Middle frontal gyrus (tissue), 1 donor: ENCODE measurements at regions not wholly inside any gene's neighbourhood (a gene's known extent, or its start where the extent isn't known, plus 50 kb on each side); places are given as distances from the start of the nearest gene placed in this dataset.
"Not testable (repeated sequence)": the region's sequence is repeated elsewhere in the genome, so short reads cannot be mapped to it uniquely, and the experiment has no call there.

Source experiments
- DNase-seq: peaks from one replicate; pipeline ENCODE4 v3.0.0-alpha.2; 2015; ENCODE audit warnings: low spot score; ENCODE audit errors: extremely low spot score

DNA sequence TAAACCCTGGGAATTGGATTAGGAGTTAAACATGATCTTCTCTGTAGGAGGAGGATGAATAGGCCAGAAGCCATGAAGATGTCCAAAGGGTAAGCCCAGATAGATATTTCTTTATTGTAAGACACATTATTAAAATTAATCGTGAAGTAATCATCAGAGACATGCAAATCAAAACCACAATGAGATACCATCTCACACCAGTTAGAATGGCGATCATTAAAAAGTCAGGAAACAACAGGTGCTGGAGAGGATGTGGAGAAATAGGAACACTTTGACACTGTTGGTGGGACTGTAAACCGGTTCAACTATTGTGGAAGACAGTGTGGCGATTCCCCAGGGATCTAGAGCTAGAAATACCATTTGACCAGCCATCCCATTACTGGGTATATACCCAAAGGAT lies 741.2 kb upstream of the ZNF608 start:
- DNase-seq: not testable (repeated sequence)

DNA sequence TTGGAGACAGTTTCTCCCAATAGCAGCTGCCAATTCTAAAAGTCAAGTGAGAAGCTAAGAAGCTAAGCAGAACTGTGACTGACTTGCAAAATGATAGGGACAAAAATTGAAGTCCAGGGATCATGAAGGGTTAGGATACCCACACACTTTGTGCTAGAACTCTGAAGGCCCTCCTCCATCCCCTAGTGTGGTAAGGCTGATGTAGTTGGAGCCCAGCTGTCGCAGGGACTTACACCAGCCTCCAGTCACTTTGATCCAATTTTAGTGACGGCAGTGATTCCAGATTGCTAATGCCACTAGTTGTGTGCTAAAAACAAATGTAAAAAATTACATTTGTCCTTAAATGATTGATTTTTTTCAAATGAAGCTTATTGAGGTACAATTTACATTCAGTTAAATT lies 742.7 kb upstream of the ZNF608 start:
- DNase-seq: no peak

- no peak for DNase-seq
These were observed 745.6 kb upstream of the ZNF608 start for GRCh38 chr5:125491986-125492492.

GRCh38 chr5:125492977-125493376 lies 746.5 kb upstream of the ZNF608 start:
- DNase-seq: no peak

DNA sequence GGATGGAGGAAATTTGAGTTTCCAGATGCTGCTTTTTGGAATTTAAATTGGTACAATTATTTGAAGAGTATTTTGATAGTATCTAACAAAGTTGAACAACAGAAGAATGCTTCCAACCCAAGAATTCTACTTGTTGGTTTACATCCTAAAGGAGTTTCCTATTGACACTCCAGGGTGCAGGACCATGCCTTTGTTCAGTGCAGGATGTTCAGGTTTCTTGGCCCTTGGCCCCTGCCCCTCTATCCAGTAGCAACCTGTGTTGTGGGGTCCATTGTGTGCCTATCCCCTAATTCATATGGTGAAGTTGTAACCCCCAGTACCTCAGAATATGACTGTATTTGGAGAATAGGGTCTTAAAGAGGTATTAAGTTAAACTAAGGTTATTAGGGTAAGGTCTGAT lies 750.0 kb upstream of the ZNF608 start:
- no peak for DNase-seq

GRCh38 chr5:125497651-125498050 lies 751.2 kb upstream of the ZNF608 start:
- no peak for DNase-seq

GRCh38 chr5:125499636-125500332 lies 753.3 kb upstream of the ZNF608 start:
- DNase-seq: peak; percentile 38

GRCh38 chr5:125501396-125501795 lies 755.0 kb upstream of the ZNF608 start:
- DNase-seq: no peak

- no peak for DNase-seq
These were observed 757.5 kb upstream of the ZNF608 start for GRCh38 chr5:125503946-125504345.

DNA sequence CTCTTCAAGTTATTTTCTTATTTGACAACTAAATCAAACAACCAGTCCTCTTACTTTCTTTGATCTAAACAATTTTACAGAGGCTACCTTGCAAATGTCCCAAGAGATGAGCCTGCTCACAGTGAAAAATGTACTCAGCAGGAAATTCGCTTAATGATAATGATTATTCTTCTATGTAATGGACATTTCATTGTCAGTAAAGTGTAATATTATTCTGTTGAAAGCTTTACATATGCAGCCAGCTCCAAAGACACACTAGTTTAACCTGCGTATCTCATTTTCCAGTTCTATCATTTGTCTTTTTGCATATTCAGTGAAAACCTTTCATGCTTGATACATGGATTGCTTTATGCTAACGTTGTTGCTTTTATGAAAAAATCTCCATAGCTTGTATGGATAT lies 758.7 kb upstream of the ZNF608 start:
- DNase-seq: no peak

- no peak for DNase-seq
These were observed 759.7 kb upstream of the ZNF608 start for GRCh38 chr5:125506124-125506523.

DNA sequence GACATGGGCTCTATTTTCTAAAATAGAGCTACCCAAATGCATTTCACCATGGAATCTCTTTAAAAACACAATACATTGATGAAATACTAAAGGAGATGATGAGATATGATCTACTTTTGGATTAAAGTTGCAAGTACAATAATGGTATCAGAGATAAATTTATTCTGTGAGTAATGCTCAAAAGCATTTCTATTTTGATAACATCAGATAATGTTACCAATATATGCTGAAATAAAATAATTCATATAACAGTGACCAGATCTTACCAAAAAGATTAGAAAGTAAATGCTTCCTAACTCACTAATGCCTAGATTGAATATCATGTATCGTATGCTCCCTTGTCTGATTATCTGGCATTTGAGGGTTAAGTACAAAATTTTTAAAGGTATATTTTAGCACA lies 761.8 kb upstream of the ZNF608 start:
- DNase-seq: no peak

GRCh38 chr5:125510651-125511050 lies 764.2 kb upstream of the ZNF608 start:
- DNase-seq: no peak

DNA sequence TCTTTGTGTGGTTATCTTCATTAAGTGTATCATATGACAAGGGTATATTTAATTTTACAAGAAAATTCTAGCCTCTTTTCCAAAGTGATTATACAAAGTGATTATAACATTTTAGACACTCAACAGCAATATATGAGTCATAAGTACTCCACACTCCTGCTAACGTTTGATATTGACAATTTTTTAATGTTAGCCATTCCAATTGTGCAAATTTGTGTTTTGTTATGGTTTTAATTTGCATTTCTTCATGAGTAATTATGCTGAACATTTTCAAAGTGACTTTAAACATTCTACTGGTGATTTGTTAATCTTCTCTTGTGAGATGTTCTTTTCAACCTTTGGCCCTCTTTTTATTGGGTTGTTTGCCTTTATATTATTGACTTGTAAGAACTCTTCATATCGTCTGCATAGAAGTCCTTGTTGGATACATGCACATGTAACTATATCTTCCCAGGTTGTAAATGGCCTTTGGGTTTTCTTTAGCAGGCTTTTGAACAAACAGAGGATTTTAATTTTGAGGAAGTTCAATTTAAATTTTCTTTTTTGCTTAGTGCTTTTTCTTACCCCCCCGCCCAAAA lies 771.6 kb upstream of the ZNF608 start:
- no peak for DNase-seq

- no peak for DNase-seq
These were observed 774.9 kb upstream of the ZNF608 start for GRCh38 chr5:125521289-125521688.

GRCh38 chr5:125525356-125525755 lies 778.9 kb upstream of the ZNF608 start:
- DNase-seq: no peak

DNA sequence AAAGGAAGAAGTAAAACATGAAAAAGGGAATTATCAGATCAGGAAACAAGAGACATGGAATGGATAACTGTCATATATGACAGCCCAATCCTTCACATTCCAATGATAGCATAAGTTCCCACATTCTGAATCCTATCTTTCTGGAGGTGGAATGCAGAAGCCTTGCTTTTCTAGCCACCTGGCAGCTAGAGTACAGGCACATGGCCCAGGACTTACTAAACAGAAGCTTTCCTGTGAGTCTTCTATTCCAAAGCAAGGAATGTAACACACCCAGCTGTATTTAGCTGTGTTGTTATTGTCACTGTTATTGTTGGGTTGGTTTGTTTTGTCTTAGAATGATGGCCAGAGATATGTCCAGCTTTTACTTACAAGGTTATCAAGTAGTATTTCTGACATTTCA lies 780.5 kb upstream of the ZNF608 start:
- DNase-seq: no peak

DNA sequence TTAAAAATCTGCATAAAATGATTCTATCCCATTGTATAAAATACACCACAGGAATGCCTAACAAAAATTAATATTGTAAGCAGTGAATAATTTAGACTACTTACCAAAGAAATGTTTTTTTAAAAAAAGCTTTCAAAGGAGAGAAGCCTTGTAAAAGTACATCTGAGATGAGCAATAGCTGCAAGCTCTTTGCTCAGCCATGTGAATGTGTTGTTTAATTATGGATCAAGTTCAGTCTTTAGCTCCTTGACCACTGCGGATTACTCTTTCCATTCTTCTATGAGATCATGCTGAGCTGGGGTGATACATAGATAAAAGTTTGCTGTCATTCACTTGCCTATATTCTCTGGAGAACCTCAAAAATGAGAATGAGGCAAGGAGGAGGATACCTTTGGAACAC lies 782.4 kb upstream of the ZNF608 start:
- no peak for DNase-seq

DNA sequence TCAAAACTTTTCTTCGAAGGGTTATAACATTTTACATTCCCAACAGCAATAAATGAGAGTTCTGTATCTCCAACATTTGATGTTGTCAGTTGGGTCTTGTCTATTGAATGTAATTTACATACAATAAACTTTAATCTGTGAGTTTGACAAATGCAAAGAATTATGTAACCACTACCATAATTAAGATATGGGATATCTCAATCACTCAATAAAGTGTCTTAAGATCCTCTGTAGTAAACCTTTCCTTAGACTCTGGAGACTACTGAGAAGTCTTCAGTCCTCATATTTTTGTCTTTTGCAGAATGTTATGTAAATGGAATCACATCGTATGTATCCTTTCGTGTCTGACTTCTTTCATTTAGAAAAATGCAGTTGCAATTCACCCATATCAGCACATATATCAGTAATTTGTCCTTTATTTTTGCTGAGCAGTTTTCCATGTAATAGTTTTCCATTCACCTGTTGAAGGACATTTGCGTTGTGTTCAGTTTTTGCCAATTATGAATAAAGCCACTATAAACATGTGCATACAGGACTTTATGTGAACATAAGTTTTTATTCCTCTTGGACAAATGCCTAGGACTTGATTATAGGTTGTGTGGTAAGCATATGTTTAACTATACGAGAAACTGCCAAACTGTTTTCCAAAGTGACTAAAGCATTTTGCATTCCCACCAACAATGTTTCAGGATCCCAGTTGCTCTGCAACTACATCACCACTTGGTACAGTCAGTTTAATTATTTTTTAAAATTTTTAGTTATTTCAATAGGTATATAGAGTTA lies 784.6 kb upstream of the ZNF608 start:
- no peak for DNase-seq

DNA sequence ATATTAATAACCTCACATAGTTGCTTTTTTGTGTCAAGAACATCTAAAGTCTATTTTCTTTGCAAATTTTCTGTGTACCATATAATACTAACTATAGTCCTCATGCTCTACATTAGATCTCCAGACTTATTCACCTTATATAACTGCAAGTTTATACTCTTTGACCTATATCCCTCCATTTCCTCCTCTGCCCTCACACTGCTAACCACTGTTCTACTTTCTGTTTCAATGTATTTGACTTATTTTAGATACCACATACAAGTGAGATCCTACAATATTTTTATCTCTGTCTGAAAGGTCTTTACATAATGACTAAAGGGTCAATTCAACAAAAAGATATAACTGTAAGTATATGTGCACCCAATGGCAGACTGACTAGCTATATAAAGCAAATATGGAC lies 789.7 kb upstream of the ZNF608 start:
- no peak for DNase-seq

GRCh38 chr5:125536582-125536981 lies 790.1 kb upstream of the ZNF608 start:
- no peak for DNase-seq

- no peak for DNase-seq
These were observed 791.2 kb upstream of the ZNF608 start for GRCh38 chr5:125537661-125538060.
